HG03060 (cell line): ENCODE measurements at regions not wholly inside any gene's neighbourhood (a gene's known extent, or its start where the extent isn't known, plus 50 kb on each side); places are given as distances from the start of the nearest gene placed in this dataset.

Experiments used
- ATAC-seq: cut with Tn5 transposase; IDR thresholded peaks from one replicate; pipeline ENCODE4 v1.9.1; 2021; ENCODE audit warnings: low read depth, moderate number of reproducible peaks; ENCODE audit not compliant: unreplicated experiment

- no peak for ATAC-seq
Observed at GRCh38 chr5:4833104-4833738, 306.9 kb upstream of the ADAMTS16 start.

- ATAC-seq = no peak
Observed at GRCh38 chr5:4837489-4838058, 302.6 kb upstream of the ADAMTS16 start.

GRCh38 chr5:4845221-4845620 lies 294.9 kb upstream of the ADAMTS16 start:
- no peak for ATAC-seq

GRCh38 chr5:4847766-4848165 lies 292.4 kb upstream of the ADAMTS16 start:
- ATAC-seq = no peak

- ATAC-seq = no peak
Observed at GRCh38 chr5:4855036-4855435, 285.1 kb upstream of the ADAMTS16 start.

GRCh38 chr5:4855880-4856279 lies 284.2 kb upstream of the ADAMTS16 start:
- ATAC-seq = no peak

- no peak for ATAC-seq
Observed at GRCh38 chr5:4857761-4858160, 282.4 kb upstream of the ADAMTS16 start.

- ATAC-seq = no peak
Observed at GRCh38 chr5:4859500-4860235, 280.5 kb upstream of the ADAMTS16 start.

GRCh38 chr5:4860631-4861030 lies 279.5 kb upstream of the ADAMTS16 start:
- no peak for ATAC-seq

GRCh38 chr5:4862500-4862899 lies 277.6 kb upstream of the ADAMTS16 start:
- no peak for ATAC-seq

GRCh38 chr5:4866131-4866659 lies 273.9 kb upstream of the ADAMTS16 start:
- ATAC-seq = no peak

GRCh38 chr5:4866817-4867216 lies 273.3 kb upstream of the ADAMTS16 start:
- ATAC-seq = no peak

GRCh38 chr5:4868140-4868735 lies 271.9 kb upstream of the ADAMTS16 start:
- no peak for ATAC-seq

GRCh38 chr5:4873652-4874051 lies 266.5 kb upstream of the ADAMTS16 start:
- ATAC-seq = no peak

- no peak for ATAC-seq
Observed at GRCh38 chr5:4874097-4874496, 266.0 kb upstream of the ADAMTS16 start.

- no peak for ATAC-seq
Observed at GRCh38 chr5:4875942-4876341, 264.2 kb upstream of the ADAMTS16 start.

- no peak for ATAC-seq
Observed at GRCh38 chr5:4876804-4877203, 263.3 kb upstream of the ADAMTS16 start.

GRCh38 chr5:4877579-4877978 lies 262.6 kb upstream of the ADAMTS16 start:
- ATAC-seq = no peak

GRCh38 chr5:4879075-4879474 lies 261.1 kb upstream of the ADAMTS16 start:
- ATAC-seq = no peak

GRCh38 chr5:4879693-4880303 lies 260.3 kb upstream of the ADAMTS16 start:
- peak; percentile 57 for ATAC-seq

- no peak for ATAC-seq
Observed at GRCh38 chr5:4880304-4880741, 259.8 kb upstream of the ADAMTS16 start.
